Keratinocyte (primary cell): ENCODE measurements at regions not wholly inside any gene's neighbourhood (a gene's known extent, or its start where the extent isn't known, plus 50 kb on each side); places are given as distances from the start of the nearest gene placed in this dataset.

Source experiments
- DNase-seq: peaks from one replicate; pipeline ENCODE4 v3.0.0-alpha.2; 2011; ENCODE audit warnings: low read depth, missing footprints, low spot score
- FAIRE-seq: peaks from 2 replicates; lab custom pipeline; 2011; peaks lifted over from hg19 to GRCh38; lab: Jason Lieb, UNC
- H2AFZ ChIP-seq: 2 replicates; pipeline ENCODE4 v1.6.0; 2012; ENCODE audit warnings: low read length, control low read depth, inconsistent platforms; ENCODE audit not compliant: control insufficient read depth
- H3K27ac ChIP-seq: 2 replicates; pipeline ENCODE4 v1.5.1; 2011; ENCODE audit warnings: low read length; ENCODE audit not compliant: control insufficient read depth, insufficient read depth
- H3K27me3 ChIP-seq: 3 replicates; pipeline ENCODE4 v1.6.0; 2011; ENCODE audit warnings: low read length; ENCODE audit not compliant: control insufficient read depth, insufficient read depth; ENCODE audit errors: extremely low read depth
- H3K36me3 ChIP-seq, 2 experiments: 2 replicates in 1 of 2; 3 replicates in 1 of 2; pipeline ENCODE4 v1.5.1; 2011; ENCODE audit warnings: low read length in 2 of 2, mild to moderate bottlenecking in 1 of 2; ENCODE audit not compliant: control insufficient read depth in 2 of 2, insufficient read depth in 2 of 2; ENCODE audit errors: extremely low read depth in 1 of 2
- H3K4me1 ChIP-seq: 3 replicates; pipeline ENCODE4 v1.5.1; 2011; ENCODE audit warnings: low read length; ENCODE audit not compliant: control insufficient read depth, insufficient read depth; ENCODE audit errors: extremely low read depth
- H3K4me2 ChIP-seq: 3 replicates; pipeline ENCODE4 v1.6.0; 2011; ENCODE audit warnings: low read depth, low read length; ENCODE audit not compliant: control insufficient read depth, insufficient read depth; ENCODE audit errors: extremely low read depth
- H3K4me3 ChIP-seq, 3 experiments: fragments of 200-600 bp in 1 of 3; sonication (generic) in 1 of 3; 2 replicates in 2 of 3; 3 replicates in 1 of 3; pipeline ENCODE4 v1.5.1; 2011 to 2016; ENCODE audit warnings: low read length in 3 of 3, mild to moderate bottlenecking in 3 of 3, control low read depth in 2 of 3, inconsistent platforms in 1 of 3, low read depth in 1 of 3, mixed read lengths in 1 of 3, mixed run types in 1 of 3, moderate library complexity in 1 of 3; ENCODE audit not compliant: control insufficient read depth in 2 of 3, insufficient read depth in 2 of 3; ENCODE audit errors: extremely low read depth in 1 of 3
- H3K79me2 ChIP-seq: 2 replicates; pipeline ENCODE4 v1.6.0; 2012; ENCODE audit warnings: low read length; ENCODE audit not compliant: control insufficient read depth, insufficient read depth
- H3K9ac ChIP-seq: 3 replicates; pipeline ENCODE4 v1.6.0; 2011; ENCODE audit warnings: low read length; ENCODE audit not compliant: control insufficient read depth, insufficient read depth; ENCODE audit errors: extremely low read depth
- H3K9me1 ChIP-seq: 3 replicates; pipeline ENCODE4 v1.6.0; 2011; ENCODE audit warnings: low read length; ENCODE audit not compliant: control insufficient read depth, insufficient read depth; ENCODE audit errors: extremely low read depth
- H3K9me3 ChIP-seq: 2 replicates; pipeline ENCODE4 v1.5.1; 2012; ENCODE audit warnings: low read depth, low read length; ENCODE audit not compliant: control insufficient read depth
- H4K20me1 ChIP-seq: 3 replicates; pipeline ENCODE4 v1.6.0; 2011; ENCODE audit warnings: low read length; ENCODE audit not compliant: control insufficient read depth, insufficient read depth; ENCODE audit errors: extremely low read depth
- EZH2 ChIP-seq: IDR thresholded peaks from one replicate; pipeline ENCODE4 v1.6.1; 2012; ENCODE audit warnings: inconsistent platforms, mild to moderate bottlenecking, low read length, moderate library complexity
- dilution Hi-C: fragments of 300-500 bp; cut with MboI; formaldehyde crosslinking; loops from one replicate; pipeline ENCODE4 v1.7.0; 2020; ENCODE audit warnings: low sequenced_read_pairs; ENCODE audit not compliant: extremely low pct_ligation_motif_present
- TF ChIP-seq, protein P1 (sequence below), 3 experiments: IDR thresholded peaks in 1 of 3; conservative IDR thresholded peaks in 1 of 3; optimal IDR thresholded peaks in 1 of 3; 2 replicates in 2 of 3; 3 replicates in 1 of 3; pipeline versions ENCODE3 to v1.5.1; 2011; ENCODE audit warnings: low read length in 3 of 3, mild to moderate bottlenecking in 3 of 3, moderate library complexity in 2 of 3, control low read depth in 1 of 3, inconsistent platforms in 1 of 3; ENCODE audit not compliant: insufficient read depth in 2 of 3; ENCODE audit errors: extremely low read depth in 1 of 3

DNA sequence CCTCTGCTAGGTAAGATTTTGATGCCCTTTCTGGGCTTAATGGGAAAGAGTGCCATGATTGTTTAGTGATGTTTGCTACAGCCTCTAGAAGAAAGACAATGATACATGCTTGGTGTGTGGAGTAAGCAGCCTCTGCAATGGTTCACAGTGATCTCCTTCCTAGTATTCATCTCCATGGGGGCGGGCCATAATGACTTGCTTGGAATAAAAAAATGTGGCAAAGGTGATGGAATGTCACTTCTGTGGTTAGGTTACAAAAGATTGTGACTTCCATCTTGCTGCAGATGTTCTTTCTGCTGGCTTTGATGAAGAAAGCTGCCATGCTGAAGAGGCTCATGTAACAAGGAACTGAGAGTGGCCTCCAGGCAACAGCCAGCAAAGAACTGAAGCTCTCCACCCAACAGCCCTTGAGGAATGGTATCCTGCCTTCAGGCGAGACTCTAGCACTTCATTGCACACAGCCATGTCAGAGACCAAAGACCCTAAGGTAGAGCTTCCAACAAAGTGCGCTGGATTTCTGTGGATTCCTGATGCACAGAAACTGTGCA, 139.1 kb upstream of the LRIG1 start:
- no peaks in the 10 kb centered on the region for H3K79me2 ChIP-seq
- H3K9me3 ChIP-seq, result no peaks in the 10 kb centered on the region
- dilution Hi-C loops, result no loop called here
- H3K4me1 ChIP-seq, result no peaks in the 10 kb centered on the region
- H3K4me2 ChIP-seq, result no peak overlapping the region
- TF ChIP-seq EZH2, result no peak
- TF ChIP-seq, protein P1, sequence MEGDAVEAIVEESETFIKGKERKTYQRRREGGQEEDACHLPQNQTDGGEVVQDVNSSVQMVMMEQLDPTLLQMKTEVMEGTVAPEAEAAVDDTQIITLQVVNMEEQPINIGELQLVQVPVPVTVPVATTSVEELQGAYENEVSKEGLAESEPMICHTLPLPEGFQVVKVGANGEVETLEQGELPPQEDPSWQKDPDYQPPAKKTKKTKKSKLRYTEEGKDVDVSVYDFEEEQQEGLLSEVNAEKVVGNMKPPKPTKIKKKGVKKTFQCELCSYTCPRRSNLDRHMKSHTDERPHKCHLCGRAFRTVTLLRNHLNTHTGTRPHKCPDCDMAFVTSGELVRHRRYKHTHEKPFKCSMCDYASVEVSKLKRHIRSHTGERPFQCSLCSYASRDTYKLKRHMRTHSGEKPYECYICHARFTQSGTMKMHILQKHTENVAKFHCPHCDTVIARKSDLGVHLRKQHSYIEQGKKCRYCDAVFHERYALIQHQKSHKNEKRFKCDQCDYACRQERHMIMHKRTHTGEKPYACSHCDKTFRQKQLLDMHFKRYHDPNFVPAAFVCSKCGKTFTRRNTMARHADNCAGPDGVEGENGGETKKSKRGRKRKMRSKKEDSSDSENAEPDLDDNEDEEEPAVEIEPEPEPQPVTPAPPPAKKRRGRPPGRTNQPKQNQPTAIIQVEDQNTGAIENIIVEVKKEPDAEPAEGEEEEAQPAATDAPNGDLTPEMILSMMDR (optimal IDR thresholded peaks at IDR 0.05 in 1 of 3, IDR thresholded peaks at IDR 0.05 in 1 of 3, conservative IDR thresholded peaks at IDR 0.05 in 1 of 3; ENCODE audit: extremely low read depth in 1 of 3, insufficient read depth in 2 of 3, low read length in 3 of 3), result no peak
- no peaks in the 10 kb centered on the region for H4K20me1 ChIP-seq
- no peak for FAIRE-seq
- H3K36me3 ChIP-seq, result no peaks in the 10 kb centered on the region
- H3K27ac ChIP-seq, result no peak overlapping the region
- H3K9me1 ChIP-seq, result no peaks in the 10 kb centered on the region
- H3K4me3 ChIP-seq, result no peak overlapping the region
- no peak for DNase-seq
- H3K27me3 ChIP-seq, result no peaks in the 10 kb centered on the region
- no peak overlapping the region for H2AFZ ChIP-seq
- H3K9ac ChIP-seq, result no peak overlapping the region

DNA sequence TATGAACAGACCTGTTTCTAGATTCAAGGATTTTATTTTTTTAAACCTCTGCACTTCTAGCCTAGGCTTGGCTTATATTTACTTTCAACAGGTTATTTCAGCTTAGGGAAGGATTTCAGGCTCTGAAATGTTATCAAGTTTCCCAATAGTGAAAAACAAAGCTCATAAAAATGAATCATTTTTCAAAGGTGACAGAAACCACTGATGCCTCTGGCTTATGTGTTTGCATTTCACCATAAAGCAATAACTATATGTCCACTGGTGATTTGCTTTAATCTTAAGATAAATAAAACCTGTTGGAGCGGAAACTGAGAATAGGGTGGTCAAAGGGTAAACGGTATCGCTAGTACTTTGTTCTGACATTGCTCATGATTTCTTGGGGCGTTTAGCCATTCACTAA, 141.2 kb upstream of the LRIG1 start:
- H3K9me1 ChIP-seq, result no peaks in the 10 kb centered on the region
- H3K4me3 ChIP-seq, result no peak overlapping the region
- no peaks in the 10 kb centered on the region for H3K79me2 ChIP-seq
- no peak for TF ChIP-seq EZH2
- TF ChIP-seq, protein P1 (optimal IDR thresholded peaks at IDR 0.05 in 1 of 3, IDR thresholded peaks at IDR 0.05 in 1 of 3, conservative IDR thresholded peaks at IDR 0.05 in 1 of 3; ENCODE audit: extremely low read depth in 1 of 3, insufficient read depth in 2 of 3, low read length in 3 of 3), result no peak
- H3K4me1 ChIP-seq, result no peaks in the 10 kb centered on the region
- FAIRE-seq (no peak), DNase-seq (no peak)
- H3K27ac ChIP-seq, result no peak overlapping the region
- no peaks in the 10 kb centered on the region for H3K9me3 ChIP-seq
- H3K36me3 ChIP-seq, result no peaks in the 10 kb centered on the region
- no peak overlapping the region for H2AFZ ChIP-seq
- H3K27me3 ChIP-seq, result no peaks in the 10 kb centered on the region
- no peak overlapping the region for H3K9ac ChIP-seq
- dilution Hi-C loops, result no loop called here
- no peak overlapping the region for H3K4me2 ChIP-seq
- H4K20me1 ChIP-seq, result no peaks in the 10 kb centered on the region
